ENCODE measurements at regions not wholly inside any gene's neighbourhood (a gene's known extent, or its start where the extent isn't known, plus 50 kb on each side); places are given as distances from the start of the nearest gene placed in this dataset.
A peak's percentile ranks its signal among the peaks of the same experiment; 100 is the strongest.

DNA sequence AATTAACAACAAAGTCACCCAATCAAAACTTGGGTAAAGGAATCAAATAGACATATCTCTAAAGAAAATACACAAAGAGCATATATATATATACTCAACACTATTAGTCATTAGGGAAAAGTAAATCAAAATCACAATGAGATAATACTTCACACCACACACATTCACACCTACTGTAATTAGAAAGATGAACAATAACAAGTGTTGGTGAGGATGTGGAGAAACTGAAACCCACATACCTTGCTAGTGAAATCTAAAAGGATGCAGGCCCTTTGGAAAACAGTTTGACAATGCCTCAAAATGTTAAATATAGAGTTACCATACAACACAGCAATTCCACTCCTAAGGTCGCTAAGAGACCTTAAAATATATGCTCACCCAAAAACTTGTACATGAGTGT lies 177.1 kb downstream of the ANKRD60 start:
- Histone ChIP-seq H3K79me2 (ENCODE audit: control insufficient read depth in 1 of 2, insufficient read depth in 2 of 2, low read length in 2 of 2) (no peaks in the 10 kb centered on the region), H3K27ac (ENCODE audit: low read depth, low read length) (no peak overlapping the region), H4K8ac (ENCODE audit: extremely low read depth, insufficient read depth, low read length) (no peak overlapping the region), H2BK20ac (ENCODE audit: low read length) (no peak overlapping the region), H2AK5ac (ENCODE audit: low read depth, low read length) (no peak overlapping the region), H3K36me3 (ENCODE audit: control insufficient read depth in 2 of 4, insufficient read depth in 4 of 4, low read length in 3 of 4) (no peaks in the 10 kb centered on the region), H4K5ac (ENCODE audit: insufficient read length, low read depth, low read length) (no peak overlapping the region), H3K4me3 (ENCODE audit: extremely low read depth in 1 of 4, insufficient read depth in 2 of 4, low read depth in 3 of 4, low read length in 4 of 4) (no peak overlapping the region), H2BK12ac (ENCODE audit: low read depth, low read length) (no peak overlapping the region), H3K9me3 (ENCODE audit: insufficient read depth in 2 of 2, low read depth in 1 of 2, low read length in 1 of 2) (peaks cover 0 to 7% of the 10 kb centered on the region in 2 experiments; a peak in 2 of 4 replicates), H4K20me1 (replicated peaks in 1 of 2; ENCODE audit: control insufficient read depth in 1 of 2, insufficient read depth in 2 of 2, low read length in 2 of 2) (no peaks in the 10 kb centered on the region), H3K18ac (ENCODE audit: extremely low read depth, low read length) (no peak overlapping the region), H3K14ac (ENCODE audit: insufficient read length) (no peak overlapping the region), H2BK15ac (ENCODE audit: low read length) (no peak overlapping the region), H2BK120ac (replicated peaks; ENCODE audit: low read depth, low read length) (no peak overlapping the region), H3K4me1 (replicated peaks in 1 of 4; ENCODE audit: control insufficient read depth in 3 of 4, insufficient read depth in 4 of 4, low read length in 3 of 4) (peaks cover 0 to 7% (median 3%) of the 10 kb centered on the region in 4 experiments; a peak in 4 of 7 replicates), H3K4ac (replicated peaks; ENCODE audit: insufficient read length, low read depth, low read length) (no peak overlapping the region), H4K91ac (replicated peaks; ENCODE audit: insufficient read length, low read length) (no peak overlapping the region), H3K27me3 (replicated peaks in 1 of 4; ENCODE audit: control insufficient read depth in 3 of 4, extremely low read depth in 1 of 4, insufficient read depth in 3 of 4, low read length in 3 of 4) (no peaks in the 10 kb centered on the region), H2BK5ac (ENCODE audit: low read depth, low read length) (no peak overlapping the region), H3K4me2 (ENCODE audit: insufficient read depth in 1 of 2, low read depth in 2 of 2, low read length in 2 of 2) (no peak overlapping the region), H3K56ac (replicated peaks; ENCODE audit: insufficient read length, low read depth, low read length) (no peak overlapping the region), H3K23ac (ENCODE audit: insufficient read length) (no peak overlapping the region), H3K79me1 (ENCODE audit: low read depth, low read length) (no peaks in the 10 kb centered on the region), H3K9ac (replicated peaks in 1 of 4; ENCODE audit: extremely low read depth in 1 of 4, low read depth in 3 of 4, low read length in 3 of 4) (no peak overlapping the region), H3K23me2 (ENCODE audit: low read depth, low read length) (no peaks in the 10 kb centered on the region), H2AFZ (ENCODE audit: low read length) (no peak overlapping the region)
- CTCF ChIA-PET (ENCODE audit: partially characterized antibody), result interaction anchor here (1.9 kb wide), 1 partner anchor 429 kb away, joined by 5 read pairs; no protein-coding TSS in a partner anchor
- TF ChIP-seq KDM1A (IDR thresholded peaks at IDR 0.05; ENCODE audit: borderline replicate concordance, low read length) (0 out of 2 replicates have a peak, but pooled peaks have one; percentile 16), CEBPB (IDR thresholded peaks at IDR 0.05; ENCODE audit: low read depth, low read length) (no peak)
- POLR2A ChIA-PET (ENCODE audit: partially characterized antibody), result no interaction called here
- DNase-seq (ENCODE audit: low read depth in 1 of 2, low spot score in 2 of 2) (no peak), FAIRE-seq (no peak)
- 94% methylated on average over 1 of the region's 1 CpG; no CpG with 5 or more reads in 1 of the 2 experiments for WGBS, 2 experiments (ENCODE audit: extremely low coverage in 1 of 2, insufficient coverage in 1 of 2, insufficient read length in 1 of 2, insufficient replicate concordance in 2 of 2, low coverage in 1 of 2, low lambda C conversion rate in 2 of 2, missing lambda C conversion rate in 1 of 2)

Data from H1 (cell line).